HG03342 (cell line): ENCODE measurements at regions not wholly inside any gene's neighbourhood (a gene's known extent, or its start where the extent isn't known, plus 50 kb on each side); places are given as distances from the start of the nearest gene placed in this dataset.

Source experiments
- ATAC-seq: cut with Tn5 transposase; IDR thresholded peaks from one replicate; pipeline ENCODE4 v1.9.1; 2021; ENCODE audit warnings: mild to moderate bottlenecking, moderate library complexity; ENCODE audit not compliant: unreplicated experiment

- ATAC-seq: no peak
Measured at GRCh38 chr12:115103884-115104883, 420.2 kb upstream of the TBX3 start.

- ATAC-seq: no peak
Measured at GRCh38 chr12:115102450-115102849, 418.5 kb upstream of the TBX3 start.

GRCh38 chr12:115101520-115101919, 417.5 kb upstream of the TBX3 start:
- ATAC-seq: no peak

- no peak for ATAC-seq
Measured at GRCh38 chr12:115097416-115097815, 413.4 kb upstream of the TBX3 start.

- ATAC-seq: no peak
Measured at GRCh38 chr12:115096588-115097397, 412.8 kb upstream of the TBX3 start.

GRCh38 chr12:115095073-115095748, 411.2 kb upstream of the TBX3 start:
- no peak for ATAC-seq

- ATAC-seq: no peak
Measured at GRCh38 chr12:115094163-115094816, 410.3 kb upstream of the TBX3 start.

- ATAC-seq: no peak
Measured at GRCh38 chr12:115093261-115093660, 409.3 kb upstream of the TBX3 start.

- ATAC-seq: no peak
Measured at GRCh38 chr12:115090783-115091182, 406.8 kb upstream of the TBX3 start.

GRCh38 chr12:115088995-115089841, 405.2 kb upstream of the TBX3 start:
- ATAC-seq: no peak

- no peak for ATAC-seq
Measured at GRCh38 chr12:115088328-115088994, 404.5 kb upstream of the TBX3 start.

GRCh38 chr12:115085594-115085993, 401.6 kb upstream of the TBX3 start:
- no peak for ATAC-seq

- no peak for ATAC-seq
Measured at GRCh38 chr12:115079760-115080159, 395.8 kb upstream of the TBX3 start.

- no peak for ATAC-seq
Measured at GRCh38 chr12:115078990-115079389, 395.0 kb upstream of the TBX3 start.

- ATAC-seq: no peak
Measured at GRCh38 chr12:115078334-115078733, 394.4 kb upstream of the TBX3 start.

- ATAC-seq: no peak
Measured at GRCh38 chr12:115075552-115076170, 391.7 kb upstream of the TBX3 start.

- no peak for ATAC-seq
Measured at GRCh38 chr12:115074617-115075016, 390.6 kb upstream of the TBX3 start.

GRCh38 chr12:115072712-115073111, 388.7 kb upstream of the TBX3 start:
- ATAC-seq: no peak

GRCh38 chr12:115070313-115070712, 386.3 kb upstream of the TBX3 start:
- ATAC-seq: no peak
